ENCODE measurements at regions not wholly inside any gene's neighbourhood (a gene's known extent, or its start where the extent isn't known, plus 50 kb on each side); places are given as distances from the start of the nearest gene placed in this dataset.

- TF ChIP-seq GATA2 (IDR thresholded peaks at IDR 0.05; ENCODE audit: low read depth, low read length) (no peak), GATA3 (IDR thresholded peaks at IDR 0.05; ENCODE audit: low read depth, low read length) (no peak)
Observed at GRCh38 chr12:78414071-78414470, 450.5 kb upstream of the SYT1 start.

- TF ChIP-seq GATA3 (IDR thresholded peaks at IDR 0.05; ENCODE audit: low read depth, low read length) (no peak), GATA2 (IDR thresholded peaks at IDR 0.05; ENCODE audit: low read depth, low read length) (no peak)
Observed at GRCh38 chr12:78418919-78419318, 445.7 kb upstream of the SYT1 start.

DNA sequence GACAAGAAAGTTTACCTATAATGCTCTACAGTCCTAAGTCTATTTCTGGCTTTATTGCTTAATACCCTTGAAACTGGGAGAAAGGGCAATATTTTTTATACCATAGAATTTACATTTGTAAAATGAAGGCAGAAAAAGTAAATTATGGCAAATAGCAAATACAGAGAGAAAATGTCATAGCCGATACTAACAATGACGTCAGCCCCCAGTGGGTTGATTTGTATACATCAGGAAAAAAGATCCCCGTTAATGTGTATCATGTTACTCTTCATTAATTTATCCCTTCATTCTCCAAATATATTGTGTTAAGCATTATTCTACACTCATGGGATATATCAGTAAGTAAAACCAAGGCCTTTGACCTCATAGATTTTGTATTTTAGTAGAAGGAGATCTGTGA is 445.1 kb upstream of the SYT1 start:
- TF ChIP-seq GATA2 (IDR thresholded peaks at IDR 0.05; ENCODE audit: low read depth, low read length): no peak

- TF ChIP-seq GATA2 (IDR thresholded peaks at IDR 0.05; ENCODE audit: low read depth, low read length) (no peak), GATA3 (IDR thresholded peaks at IDR 0.05; ENCODE audit: low read depth, low read length) (no peak)
Observed at GRCh38 chr12:78420991-78421390, 443.6 kb upstream of the SYT1 start.

- TF ChIP-seq GATA3 (IDR thresholded peaks at IDR 0.05; ENCODE audit: low read depth, low read length) (no peak), GATA2 (IDR thresholded peaks at IDR 0.05; ENCODE audit: low read depth, low read length) (no peak)
Observed at GRCh38 chr12:78430551-78430950, 434.0 kb upstream of the SYT1 start.

DNA sequence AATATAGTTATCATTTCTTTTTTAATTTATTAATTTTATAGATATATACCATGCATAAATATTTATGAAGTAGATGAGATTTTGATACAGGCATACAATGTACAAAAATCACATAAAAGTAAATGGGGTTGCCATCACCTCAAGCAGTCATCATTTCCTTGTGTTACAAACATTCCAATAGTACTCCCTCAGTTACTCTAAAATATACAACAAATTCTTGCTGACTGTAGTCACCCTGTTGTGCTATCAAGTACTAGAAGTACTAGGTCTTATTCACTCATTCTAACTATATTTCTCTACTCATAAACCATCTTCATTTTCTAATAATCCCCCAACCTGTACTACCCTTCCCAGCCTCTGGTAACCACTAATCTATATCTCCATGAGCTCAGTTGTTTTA is 432.6 kb upstream of the SYT1 start:
- TF ChIP-seq GATA2 (IDR thresholded peaks at IDR 0.05; ENCODE audit: low read depth, low read length) (no peak), GATA3 (IDR thresholded peaks at IDR 0.05; ENCODE audit: low read depth, low read length) (no peak)

DNA sequence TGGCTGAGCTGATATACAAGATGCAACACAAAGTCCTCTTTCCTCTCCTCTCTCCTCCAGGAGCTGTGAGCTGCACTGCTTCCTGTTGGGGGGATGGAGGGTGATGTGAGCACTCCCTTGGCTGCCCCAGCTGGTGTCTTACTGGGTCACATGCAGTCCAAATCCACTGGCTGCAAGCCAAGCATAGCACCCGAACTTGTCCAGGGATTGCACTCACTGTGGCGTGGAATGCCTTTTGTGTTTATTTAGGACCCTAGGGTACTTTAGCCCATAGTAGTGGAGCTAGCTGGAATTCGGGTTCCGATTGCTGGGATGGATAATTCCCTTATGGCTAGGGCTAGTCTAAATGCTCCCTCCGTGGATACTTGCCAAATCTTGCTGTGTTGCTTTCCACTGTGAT is 424.9 kb upstream of the SYT1 start:
- TF ChIP-seq GATA2 (IDR thresholded peaks at IDR 0.05; ENCODE audit: low read depth, low read length): no peak
- no peak for TF ChIP-seq GATA3 (IDR thresholded peaks at IDR 0.05; ENCODE audit: low read depth, low read length)

DNA sequence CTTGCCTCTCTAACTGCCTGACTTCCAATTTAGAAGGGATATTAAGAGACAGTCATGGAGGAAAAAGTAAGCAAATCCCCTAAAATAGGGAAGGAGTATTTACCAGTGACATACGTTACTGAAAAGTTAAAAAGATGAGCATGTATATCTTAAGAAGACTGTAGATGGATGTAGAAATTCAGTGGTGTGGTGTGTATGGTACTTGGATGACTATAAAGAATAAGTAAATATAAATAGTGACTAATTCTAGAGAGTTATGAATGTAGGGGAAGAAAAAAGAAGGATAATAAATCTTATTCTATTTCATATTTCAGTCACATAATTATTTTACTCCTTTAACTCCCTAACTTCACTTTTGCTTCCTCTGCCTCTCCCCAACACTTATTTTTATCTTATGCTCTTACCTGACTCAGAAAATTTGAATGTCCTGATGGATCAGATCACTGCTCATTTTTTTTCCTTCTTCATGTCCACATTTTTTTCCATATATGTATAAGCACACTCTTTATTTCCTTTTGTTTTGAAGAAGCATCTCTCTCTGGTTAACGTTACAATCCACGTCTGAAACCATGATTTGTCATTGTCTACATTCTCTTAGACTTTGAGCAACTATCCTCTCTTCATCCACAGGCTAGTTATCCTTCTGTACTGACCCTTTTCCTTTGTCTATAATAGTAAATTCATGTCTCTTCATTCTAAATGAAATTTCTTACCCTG is 422.7 kb upstream of the SYT1 start:
- no peak for TF ChIP-seq GATA2 (IDR thresholded peaks at IDR 0.05; ENCODE audit: low read depth, low read length)
- TF ChIP-seq GATA3 (IDR thresholded peaks at IDR 0.05; ENCODE audit: low read depth, low read length): no peak

DNA sequence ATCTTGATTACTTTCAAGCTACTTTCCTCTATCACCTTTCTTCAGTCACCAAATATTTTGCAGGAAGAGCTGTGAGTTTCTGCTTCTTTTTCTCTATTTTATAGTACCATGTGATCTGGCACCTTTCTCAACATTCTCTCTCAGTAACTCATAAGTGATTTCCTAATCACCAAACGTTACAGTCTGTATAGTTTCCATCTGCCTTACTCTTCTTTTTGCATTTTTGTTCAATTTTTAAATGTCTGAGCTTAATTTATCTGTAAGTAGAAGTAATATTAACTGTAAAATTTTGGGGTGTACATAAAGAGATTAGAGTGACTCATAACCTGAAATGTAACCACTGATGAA is 422.1 kb upstream of the SYT1 start:
- TF ChIP-seq GATA2 (IDR thresholded peaks at IDR 0.05; ENCODE audit: low read depth, low read length) (no peak), GATA3 (IDR thresholded peaks at IDR 0.05; ENCODE audit: low read depth, low read length) (no peak)

GRCh38 chr12:78446555-78446954 is 418.0 kb upstream of the SYT1 start:
- TF ChIP-seq GATA3 (IDR thresholded peaks at IDR 0.05; ENCODE audit: low read depth, low read length) (no peak), GATA2 (IDR thresholded peaks at IDR 0.05; ENCODE audit: low read depth, low read length) (no peak)

GRCh38 chr12:78447373-78447772 is 417.2 kb upstream of the SYT1 start:
- TF ChIP-seq GATA2 (IDR thresholded peaks at IDR 0.05; ENCODE audit: low read depth, low read length) (no peak), GATA3 (IDR thresholded peaks at IDR 0.05; ENCODE audit: low read depth, low read length) (no peak)

GRCh38 chr12:78448692-78449091 is 415.9 kb upstream of the SYT1 start:
- no peak for TF ChIP-seq GATA3 (IDR thresholded peaks at IDR 0.05; ENCODE audit: low read depth, low read length)
- no peak for TF ChIP-seq GATA2 (IDR thresholded peaks at IDR 0.05; ENCODE audit: low read depth, low read length)

DNA sequence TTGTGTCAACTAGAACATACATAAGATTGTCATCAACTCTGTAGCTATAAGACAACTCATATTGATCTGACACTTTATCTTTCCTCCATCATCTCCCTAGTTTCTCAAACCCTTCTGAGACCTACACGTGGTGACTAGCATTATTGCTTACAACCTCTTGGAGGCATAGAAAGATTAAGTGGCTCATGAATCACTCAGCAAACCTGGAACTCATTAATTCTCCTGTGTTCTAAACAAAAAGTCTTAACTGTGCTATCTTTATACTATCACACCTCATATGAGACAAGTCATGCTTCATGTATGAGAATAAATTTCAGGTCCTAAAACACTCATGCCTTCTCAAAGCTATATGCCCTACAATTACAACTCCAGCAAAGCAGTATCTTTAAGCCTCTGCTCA is 408.6 kb upstream of the SYT1 start:
- TF ChIP-seq GATA2 (IDR thresholded peaks at IDR 0.05; ENCODE audit: low read depth, low read length): no peak

DNA sequence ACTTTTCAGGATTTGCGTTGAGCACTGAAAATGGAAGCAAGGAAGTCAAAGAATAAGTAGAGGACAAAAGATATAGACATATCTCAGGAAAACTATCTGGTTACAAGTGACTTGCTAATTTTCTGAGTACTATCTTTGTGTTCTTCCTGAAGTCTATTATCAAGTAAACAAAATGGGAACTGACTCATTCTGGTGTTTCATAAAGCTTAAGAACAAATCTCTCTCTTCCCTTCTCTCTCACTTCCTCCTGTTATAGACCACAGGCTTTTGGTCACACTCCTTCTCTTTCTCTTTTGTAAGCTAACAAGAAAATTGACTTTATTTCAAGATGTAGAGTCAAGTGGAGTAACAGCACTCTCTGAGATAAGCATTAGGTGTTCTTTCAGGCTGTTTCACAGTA is 406.6 kb upstream of the SYT1 start:
- TF ChIP-seq GATA2 (IDR thresholded peaks at IDR 0.05; ENCODE audit: low read depth, low read length) (no peak), GATA3 (IDR thresholded peaks at IDR 0.05; ENCODE audit: low read depth, low read length) (no peak)

DNA sequence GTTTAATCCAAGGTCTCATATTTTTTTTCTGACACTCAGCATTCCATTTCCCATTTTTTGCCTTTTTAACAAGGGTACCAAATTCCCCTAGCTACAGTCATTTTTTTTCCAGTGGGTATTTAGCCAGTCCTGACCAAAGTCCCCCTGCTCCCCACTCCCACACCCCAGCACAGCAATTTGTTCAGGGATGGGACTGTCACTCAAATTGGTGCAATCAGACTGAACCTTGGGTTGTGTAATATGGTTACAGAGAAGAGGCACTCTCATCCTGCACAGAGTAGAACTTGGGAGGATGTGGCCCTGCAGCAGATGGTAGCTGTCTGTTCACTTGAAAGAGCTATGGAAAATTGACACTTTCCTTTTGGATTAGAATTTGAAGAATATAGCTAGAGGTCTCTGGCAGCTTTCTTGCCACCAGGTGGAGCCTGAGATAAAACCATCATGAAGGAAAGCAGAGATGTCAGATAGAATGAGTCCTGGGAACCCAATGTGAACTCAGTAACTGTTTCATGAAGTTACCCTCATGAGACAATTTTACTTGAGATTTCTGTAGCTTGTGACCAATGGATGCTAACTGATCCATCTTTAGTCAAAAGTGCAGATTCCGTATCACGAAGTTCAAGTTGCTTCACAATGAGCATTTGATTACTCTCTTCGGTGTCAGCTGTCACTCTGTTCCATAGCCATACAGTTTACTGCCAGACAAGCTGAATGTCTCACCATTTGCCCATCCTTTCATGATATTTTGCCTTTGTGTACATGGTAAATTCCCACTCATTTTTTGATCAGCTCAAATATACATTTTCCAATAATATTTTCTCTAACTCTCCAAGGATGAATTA is 394.0 kb upstream of the SYT1 start:
- TF ChIP-seq GATA2 (IDR thresholded peaks at IDR 0.05; ENCODE audit: low read depth, low read length): no peak
- no peak for TF ChIP-seq GATA3 (IDR thresholded peaks at IDR 0.05; ENCODE audit: low read depth, low read length)
